NCI-H146 (cell line): ENCODE measurements at regions not wholly inside any gene's neighbourhood (a gene's known extent, or its start where the extent isn't known, plus 50 kb on each side); places are given as distances from the start of the nearest gene placed in this dataset.

ENCODE experiments used
- DNase-seq: peaks from one replicate; lab custom pipeline; 2025; lab: John Stamatoyannopoulos, UW

DNA sequence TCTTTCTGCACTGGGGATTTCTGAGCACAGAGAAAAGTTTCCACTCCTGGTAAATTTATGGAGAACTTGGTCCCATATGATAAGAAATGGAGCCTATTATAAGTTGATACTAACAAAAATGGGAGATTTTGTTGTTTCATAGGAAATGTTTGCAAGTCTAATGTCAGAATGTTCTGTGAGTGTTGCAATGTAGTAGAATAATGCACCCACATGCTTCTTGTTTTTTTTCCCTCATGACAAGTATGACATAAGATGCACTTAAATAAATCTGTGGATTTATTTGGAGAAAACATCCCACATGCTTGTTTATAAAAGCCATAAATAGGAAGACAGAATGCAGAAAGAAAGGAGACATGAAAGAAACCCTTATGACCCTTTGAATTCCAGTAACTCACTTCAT is 50.8 kb upstream of the KCNJ6 start:
- no peak for DNase-seq

DNA sequence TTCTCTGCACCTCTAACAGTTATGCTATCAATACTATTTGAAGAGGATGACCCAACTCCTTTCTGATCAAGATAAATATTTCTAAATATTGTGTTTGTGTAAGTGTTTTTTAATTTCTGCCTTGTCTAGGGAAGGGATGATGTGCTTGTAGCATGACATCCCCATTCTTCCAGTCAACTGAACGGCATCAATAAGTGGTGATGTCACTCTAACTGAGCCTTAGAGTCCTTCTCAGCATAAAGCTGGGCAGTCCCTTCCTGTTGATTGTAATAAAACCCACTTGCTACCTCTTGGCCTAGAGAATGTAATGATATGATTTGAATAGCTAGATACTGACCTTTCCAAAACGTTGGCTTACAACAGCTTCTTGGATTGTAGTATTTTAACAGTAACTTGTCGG is 52.5 kb upstream of the KCNJ6 start:
- no peak for DNase-seq

DNA sequence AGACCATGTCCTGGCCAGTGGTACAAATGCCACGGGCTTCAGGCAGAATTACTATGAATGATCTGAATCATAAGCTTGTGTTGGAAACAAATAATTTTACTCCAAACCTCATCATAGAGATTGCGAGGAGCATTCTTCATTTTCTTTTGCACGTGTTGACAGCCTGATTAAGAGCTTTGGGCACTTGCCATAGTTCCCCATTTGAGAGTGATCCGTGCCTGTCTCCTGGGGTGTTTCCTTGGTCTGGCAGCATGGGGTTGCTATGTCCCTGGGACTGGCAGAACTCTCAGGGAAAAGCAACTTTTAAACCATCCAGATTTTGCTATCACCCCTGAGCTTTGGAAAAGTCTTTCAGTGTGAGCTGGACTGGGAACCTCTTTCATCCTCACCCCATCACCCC is 54.3 kb upstream of the KCNJ6 start:
- no peak for DNase-seq

DNA sequence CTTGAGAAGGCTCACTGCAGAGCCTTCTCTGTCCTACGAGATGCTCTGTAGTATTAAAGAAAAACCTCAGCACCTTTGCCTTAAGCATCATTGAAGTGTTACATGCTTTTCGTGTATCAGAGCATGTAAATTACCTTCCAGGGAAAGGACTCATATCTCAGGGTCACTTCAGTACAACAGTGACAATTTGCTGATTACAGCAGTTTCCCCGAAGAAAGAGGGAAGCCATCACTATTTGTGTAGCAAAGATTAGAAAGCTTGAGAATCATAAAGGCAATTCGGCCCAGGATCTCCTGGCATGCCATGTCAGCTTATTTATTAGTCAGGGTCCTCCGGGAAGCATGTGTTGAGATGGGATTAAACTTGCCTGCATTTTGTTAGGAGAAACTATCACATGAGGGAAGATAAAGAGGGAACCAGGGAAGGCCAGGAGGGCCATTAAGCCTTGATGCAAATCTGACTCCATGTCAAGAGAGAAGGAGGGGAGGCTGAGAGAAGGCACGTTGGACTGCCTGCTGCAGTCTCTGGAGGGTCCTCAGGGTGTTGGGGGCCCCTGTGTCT is 55.2 kb upstream of the KCNJ6 start:
- no peak for DNase-seq

DNA sequence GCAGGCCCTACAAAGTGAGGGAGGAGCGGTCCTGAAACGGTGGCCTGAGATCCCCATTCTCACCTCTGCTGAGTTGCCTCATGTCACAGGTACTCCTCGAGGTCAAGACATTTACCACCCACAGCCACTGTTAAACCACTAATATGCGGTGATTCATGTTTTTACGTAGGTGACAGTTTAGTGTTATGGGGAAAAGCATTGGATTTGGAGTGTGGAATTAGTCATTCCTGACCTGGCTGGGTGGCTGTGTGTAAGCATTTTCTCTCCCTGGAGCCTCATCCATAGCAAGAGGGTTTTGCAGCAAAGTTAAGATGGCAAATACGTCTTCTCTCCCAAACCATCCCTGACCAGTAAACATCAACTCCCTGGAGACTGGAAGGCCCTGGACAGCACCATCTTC is 57.8 kb upstream of the KCNJ6 start:
- no peak for DNase-seq

DNA sequence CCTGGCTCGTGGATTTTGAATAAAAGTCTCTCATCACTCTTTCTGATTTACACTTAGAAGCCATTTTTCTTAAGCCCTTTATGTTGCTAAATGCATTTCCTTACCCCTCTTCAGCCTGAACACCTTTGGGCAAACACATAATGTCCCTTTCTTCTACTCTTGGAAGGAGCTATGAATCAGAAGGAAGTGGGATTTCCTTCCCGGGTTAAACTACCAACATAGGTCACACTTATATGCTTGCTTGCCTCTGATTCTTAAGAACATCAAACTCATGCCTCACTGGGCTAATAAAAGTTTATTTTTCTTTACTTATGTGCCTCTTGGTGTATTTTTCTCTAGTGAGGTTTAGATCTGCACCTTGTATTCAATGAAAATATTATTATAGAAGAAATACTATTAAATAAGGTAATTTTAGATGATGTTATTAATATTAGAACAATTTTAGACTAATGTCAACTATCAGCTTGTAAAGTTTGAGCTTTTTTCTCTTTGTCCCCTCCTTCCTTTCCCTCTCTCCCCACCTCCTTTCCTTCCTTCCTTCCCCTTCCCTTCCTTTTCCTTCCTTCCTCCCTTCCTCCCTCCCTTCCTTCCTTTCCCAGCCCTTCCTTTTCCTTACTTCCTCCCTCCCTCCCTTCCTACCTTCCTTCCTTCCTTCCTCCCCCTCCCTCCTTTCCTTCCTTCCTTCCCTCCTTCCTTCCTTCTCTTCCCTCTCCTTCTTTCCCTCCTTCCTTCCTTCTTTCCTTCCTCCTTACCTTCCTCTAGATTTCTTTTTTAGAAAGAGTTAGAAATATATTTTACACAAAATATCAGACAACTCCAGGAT is 66.5 kb upstream of the KCNJ6 start:
- no peak for DNase-seq

DNA sequence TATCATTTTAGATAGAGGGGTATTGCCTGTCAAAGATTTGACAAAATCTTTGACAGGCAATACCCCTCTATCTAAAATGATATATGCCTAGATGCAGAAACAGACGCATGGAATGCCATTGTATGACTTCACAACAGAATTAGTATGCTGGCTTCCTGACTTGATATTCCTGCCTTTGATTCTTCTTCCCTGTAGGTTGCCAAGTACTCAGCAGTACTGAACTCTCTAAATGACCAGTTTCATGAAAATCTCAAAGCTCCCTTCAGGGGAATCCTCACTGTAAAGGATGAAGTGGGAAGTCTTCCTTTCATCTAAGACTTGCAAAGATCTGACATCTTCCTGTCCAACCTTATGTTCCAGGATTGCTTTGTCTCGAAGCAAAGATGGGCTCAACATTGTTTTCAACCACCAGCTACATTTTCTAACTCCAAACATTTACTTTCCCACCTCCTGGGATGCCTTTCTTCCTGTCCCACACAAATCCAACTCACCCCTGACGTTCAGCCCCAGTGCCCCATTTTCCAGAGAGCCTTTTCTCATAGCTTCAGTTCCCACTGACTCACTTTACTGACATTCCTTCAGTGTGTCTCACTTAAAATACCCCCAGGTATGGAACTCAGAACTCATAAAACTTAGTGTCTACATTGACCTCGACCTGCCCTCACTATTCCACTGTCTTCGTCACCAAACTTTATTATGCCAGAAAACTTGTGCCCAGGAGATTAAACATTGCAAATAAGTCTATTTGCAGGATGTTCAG is 67.3 kb upstream of the KCNJ6 start:
- DNase-seq, result no peak

DNA sequence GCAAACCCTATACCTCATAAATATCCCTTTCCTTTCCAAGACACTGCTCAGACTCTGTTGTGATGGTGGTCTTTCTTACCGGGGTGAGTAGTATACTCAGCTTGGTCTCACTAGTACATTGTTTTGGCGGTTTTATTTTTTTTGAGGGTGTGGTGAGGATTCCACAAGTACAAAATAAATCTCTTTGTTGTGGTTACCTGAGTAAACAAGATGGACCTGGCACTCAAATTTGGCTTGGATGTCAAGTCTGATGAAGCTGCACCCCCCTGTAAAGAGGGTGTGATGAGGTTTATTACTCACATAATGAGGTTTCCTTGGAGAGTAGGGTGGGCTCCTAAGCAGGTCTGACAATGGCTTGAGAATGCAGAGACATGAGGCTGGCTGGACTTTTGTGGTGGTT is 68.2 kb upstream of the KCNJ6 start:
- no peak for DNase-seq

DNA sequence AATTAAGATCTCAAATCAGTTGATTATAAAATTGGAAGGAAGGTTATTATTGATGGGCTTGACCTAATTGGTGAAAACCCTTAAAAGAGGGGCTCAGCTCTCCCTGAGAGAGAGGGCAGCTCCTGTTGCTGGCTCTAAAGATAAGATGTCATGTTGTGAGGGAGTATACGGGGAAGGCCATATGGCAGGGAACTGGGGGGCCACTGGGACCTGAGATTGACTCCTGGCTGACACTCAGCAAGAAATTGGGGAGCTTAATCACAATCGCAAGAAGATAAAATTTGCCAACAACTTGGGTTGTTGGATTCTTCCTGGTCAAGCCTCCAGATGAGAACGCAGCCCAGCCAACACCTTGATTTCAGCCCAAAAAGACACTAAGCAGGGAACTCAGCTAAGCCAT is 69.7 kb upstream of the KCNJ6 start:
- DNase-seq, result no peak

DNA sequence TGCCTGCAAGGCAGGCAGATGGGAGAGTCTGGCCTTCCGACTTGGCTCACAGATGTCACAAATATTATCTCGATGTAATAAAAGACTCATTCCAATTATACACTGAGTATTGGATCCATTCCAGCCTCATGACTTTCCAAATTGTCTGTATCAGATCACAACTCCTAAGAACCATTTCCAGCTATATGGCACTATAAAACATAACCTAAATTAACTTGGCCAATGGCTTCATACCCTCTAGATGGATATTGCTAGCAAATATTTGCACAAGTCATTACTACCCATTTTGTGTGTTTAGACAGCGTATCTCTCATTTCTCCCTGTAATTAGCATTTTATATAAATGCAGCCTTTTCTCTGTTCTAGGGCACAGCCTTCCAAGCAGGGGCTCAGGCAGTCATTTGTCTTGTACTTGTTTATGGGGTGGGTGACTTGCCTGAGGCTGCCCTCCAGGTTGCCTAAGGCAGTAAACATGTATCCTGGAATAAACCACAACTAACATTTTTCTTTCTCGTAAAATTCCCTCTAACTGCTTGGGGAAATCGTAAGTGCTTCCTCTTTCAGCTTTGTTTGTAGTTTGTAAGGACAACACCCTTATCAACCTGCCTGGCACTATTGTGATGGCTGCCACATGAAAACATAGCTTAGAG is 70.6 kb upstream of the KCNJ6 start:
- DNase-seq, result peak; percentile 47

DNA sequence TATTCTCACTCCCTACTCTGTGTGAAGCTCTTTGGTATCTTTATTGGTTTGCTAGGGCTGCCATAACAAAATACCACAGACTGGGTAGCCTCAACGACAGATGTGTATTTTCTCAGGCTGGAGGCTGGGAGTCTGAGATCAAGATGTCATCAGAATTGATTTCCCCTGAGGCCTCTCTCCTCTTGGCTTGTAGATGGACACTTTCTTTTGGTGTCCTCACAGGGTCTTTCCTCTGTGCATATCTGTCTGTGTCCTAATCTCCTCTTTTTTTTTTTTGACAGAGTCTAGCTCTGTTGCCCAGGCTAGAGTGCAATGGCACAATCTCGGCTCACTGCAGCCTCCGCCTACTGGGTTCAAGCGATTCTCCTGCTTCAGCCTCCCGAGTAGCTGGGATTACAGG is 71.4 kb upstream of the KCNJ6 start:
- DNase-seq, result no peak

DNA sequence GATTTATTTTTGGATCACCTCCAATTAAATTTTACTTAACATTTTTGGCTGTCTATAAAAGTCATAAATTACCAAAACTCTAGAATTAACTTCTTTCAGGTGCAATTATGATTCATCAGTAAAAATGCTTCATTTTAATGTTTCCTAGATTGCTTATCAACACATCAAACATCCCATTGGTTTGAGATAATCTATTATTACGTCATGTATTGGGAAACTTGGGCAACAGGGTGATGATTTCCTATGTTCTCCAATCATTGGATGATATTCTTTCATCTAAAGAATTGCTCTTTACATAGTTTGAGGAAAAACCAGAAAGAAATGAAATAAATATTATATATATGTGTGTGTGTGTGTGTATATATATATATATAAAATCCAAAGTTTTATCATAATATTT is 76.8 kb upstream of the KCNJ6 start:
- DNase-seq, result no peak

DNA sequence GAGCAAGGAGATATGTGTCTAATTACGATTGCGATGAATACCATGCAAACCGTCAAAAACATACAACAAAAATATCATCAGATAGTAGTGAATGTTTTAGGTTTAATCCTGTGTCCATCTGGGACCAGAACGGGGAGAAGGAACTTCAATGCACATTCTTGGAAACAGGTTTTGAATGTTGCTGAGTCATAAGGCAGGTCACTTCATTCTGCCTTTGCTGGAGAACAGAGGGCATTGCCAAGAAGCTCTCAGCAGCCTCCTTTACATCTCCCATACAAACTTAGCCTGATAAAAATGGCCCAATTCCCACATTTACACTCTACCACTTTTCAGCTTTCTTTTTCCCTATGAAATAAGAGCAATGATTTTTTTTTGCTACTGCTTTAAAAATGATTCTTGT is 78.0 kb upstream of the KCNJ6 start:
- DNase-seq, result no peak

DNA sequence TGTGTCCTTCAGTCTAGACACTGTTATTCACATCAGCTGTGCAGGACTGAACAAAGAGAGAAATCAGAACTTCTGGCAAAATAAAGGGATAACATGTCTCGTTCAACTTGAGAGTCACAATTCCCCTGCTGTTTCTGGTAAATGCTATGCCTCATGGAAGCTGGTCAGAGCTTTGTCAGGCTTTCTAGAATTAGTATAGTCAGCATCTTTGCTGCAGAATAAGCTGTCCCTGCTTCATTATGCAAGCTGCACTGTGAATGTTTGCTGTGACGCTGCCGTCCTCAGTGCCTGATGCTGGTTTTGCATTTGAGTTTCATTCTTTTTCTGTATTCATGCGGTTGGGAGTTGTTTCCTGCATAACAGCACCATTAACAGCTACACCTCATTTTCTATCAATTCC is 96.4 kb upstream of the KCNJ6 start:
- DNase-seq, result no peak

DNA sequence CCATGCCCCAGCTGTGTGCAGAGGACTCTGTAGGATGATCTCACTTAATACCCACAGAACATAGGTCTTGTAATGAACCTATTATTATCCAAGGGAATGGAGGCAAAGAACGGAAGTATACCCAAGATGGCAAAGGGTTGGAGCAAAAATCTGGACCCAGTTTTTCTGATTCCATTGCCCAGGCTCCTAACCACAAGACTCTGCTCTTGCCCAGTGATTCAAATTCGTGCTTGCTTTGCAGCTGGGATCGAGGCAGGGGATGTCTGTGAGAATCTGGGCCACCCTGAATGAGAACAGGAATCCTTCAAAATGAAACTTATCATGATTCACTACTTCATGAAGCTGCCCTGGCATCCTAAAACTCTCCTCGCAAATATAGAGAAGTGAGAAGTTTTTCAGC is 97.5 kb upstream of the KCNJ6 start:
- no peak for DNase-seq

DNA sequence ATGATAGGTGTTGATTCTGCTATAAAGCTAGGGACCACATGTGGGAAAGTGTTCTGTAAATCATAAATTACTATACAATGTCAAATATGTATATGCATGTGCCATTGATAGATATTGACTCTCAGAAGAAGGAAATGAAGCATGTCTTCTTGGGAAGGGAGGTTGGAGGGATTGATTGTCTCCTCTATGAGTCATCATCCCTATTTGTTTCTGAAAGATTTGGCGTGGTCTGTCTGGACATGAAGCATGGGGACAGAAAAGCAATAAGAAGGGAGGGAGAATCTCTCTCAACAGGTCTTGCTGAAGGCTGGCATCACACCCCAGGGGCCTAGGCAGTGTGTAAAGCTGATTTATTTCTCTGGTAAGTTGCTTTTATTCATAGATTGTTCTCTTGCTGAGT is 98.0 kb upstream of the KCNJ6 start:
- no peak for DNase-seq

DNA sequence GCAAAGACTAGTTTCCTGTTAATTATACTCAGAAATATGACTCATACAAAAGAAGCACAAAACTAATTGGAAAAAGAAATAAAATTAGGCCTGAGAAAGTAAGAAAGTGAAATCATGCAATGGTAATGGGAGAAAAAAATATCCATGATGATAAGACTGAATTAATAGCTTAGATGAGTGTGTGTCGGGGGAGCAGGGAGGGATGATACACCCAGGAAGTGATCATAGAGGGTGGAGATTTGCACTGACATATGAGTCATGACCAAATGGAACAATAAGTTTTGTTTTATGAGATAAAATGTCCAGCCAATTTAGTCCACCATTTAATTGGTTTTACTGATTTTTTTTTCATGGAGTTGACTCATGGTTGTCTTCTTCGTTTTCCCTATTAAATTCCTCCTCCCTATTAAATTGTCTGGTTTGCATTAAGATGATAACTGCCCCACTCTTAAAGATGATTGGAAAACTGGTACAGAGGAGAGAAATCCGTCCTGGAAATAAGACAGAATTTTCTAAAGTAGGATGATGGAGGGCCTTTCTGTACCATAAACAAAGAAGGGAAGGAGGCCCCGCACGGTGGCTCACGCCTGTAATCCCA is 111.7 kb upstream of the KCNJ6 start:
- DNase-seq, result no peak

DNA sequence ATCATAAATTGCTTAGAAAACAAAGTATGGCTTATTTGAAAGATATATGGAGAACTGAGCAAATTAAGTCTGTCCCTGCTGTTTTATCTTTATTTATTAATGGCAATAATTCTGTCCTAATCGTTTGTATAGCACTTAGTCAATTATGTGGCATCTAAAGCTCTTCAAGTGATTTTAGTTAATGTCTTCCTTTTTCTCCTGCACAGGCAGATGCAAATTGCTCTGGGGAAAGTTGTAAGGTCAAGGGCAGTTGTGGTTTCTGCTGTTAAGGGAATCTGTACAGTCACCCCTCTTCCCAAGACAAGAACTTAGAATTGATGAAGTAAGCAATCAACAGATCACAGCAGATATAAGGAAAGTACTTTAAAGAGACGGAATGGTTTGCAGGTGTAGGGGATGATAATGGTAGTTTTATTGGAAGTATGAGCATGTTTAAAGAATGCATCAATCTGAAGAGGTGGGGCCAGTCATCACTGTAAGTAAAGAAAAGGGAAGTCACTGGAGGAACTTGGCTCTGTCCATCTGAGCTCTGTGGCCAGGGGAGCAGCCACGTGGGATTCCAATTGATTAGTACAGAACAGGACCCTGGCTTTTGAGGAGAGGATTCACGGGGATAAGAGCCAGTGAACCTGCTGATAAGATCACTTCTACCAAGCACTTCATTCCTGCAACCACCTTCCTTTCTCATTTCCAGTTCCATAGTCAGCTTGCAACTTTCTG is 116.0 kb upstream of the KCNJ6 start:
- no peak for DNase-seq

DNA sequence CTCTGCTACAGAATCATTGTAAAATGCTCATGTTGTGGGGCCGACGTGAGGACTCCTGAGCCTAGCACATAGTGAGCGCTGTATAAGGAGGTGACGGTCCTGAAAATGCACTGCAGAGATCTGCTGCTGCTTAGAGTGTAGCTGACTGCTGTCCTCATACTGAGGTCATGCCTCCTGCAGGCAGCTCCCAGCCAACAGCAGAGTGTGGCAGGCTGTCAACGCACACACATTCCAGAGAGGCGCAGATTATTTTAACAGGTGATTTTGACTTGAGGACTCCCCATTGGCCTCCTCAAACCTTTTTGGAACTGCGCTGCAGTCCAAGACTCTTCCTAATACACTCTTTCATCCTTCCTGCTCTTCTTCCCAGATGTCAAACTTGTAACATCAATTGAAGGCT is 119.8 kb upstream of the KCNJ6 start:
- no peak for DNase-seq

DNA sequence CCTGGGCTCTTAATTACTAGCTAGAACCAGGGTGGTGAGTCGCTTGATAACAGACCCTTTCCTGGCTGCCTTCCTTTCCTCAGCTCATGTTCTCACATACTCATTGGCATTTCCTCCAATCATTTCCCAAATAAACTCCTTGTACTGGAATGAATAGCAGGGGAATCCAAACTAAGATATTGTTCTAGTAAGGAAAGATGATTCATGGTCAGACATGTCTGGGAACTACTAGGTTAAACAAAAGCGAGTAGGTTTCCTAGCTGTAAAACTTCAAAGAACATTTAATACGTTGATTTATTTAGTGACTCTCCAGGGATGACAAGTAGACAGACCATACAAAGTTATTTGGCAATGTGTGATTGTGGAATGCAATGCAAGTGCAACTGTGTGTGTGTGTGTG is 121.2 kb upstream of the KCNJ6 start:
- DNase-seq, result no peak

DNA sequence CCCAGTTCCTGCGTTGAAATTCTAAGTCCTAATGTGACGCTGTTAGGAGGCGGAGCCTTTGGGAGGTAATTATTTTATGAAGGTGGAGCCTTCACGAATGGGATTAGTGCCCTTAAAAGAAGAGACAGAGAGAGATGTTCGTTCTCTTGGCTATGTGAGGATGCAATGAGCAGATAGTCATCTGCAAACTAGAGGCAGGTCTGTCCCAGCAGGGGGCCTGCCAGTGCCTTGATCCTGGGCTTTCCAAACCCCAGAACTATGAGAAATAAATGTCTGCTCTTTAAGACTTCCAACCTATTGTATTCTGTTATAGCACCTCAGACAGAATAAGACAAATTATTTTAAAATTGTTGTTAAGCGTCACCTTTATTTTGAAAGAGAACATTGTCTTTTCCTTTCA is 123.1 kb upstream of the KCNJ6 start:
- no peak for DNase-seq

DNA sequence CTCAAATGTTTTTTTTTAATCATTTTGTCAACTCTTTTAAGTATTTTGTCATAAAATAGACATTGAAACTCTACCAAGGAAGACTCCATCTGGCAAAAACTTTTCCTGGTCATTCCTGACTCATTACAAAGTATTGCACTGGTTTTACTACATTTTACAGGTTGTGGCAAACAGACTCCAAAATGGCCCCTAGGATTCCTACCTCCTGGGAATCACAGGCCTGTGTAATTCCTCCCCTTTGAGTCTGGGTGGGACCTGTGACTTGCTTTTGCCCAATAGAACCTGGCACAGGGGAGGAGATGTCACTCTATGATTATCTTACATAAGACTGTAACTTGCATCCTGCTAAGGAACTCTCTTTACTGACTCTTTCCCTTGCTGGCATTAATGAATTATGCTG is 123.6 kb upstream of the KCNJ6 start:
- DNase-seq, result no peak
